B cell (primary cell): ENCODE measurements at regions not wholly inside any gene's neighbourhood (a gene's known extent, or its start where the extent isn't known, plus 50 kb on each side); places are given as distances from the start of the nearest gene placed in this dataset.
"Not testable (repeated sequence)": the region's sequence is repeated elsewhere in the genome, so short reads cannot be mapped to it uniquely, and the experiment has no call there.

Source experiments
- EZH2 ChIP-seq: IDR thresholded peaks from 2 replicates; pipeline ENCODE4 v1.6.1; 2012; ENCODE audit warnings: borderline replicate concordance, low read depth, mild to moderate bottlenecking, moderate library complexity, low read length; ENCODE audit not compliant: insufficient read depth, poor library complexity, severe bottlenecking
- TF ChIP-seq, protein P1 (sequence below): fragments of 200-600 bp; IDR thresholded peaks from one replicate; pipeline ENCODE4 v1.8.0; 2022; ENCODE audit warnings: antibody characterized with exemption, mild to moderate bottlenecking

GRCh38 chr10:46718014-46718413 is 139.1 kb downstream of the SYT15 start:
- TF ChIP-seq, protein P1, sequence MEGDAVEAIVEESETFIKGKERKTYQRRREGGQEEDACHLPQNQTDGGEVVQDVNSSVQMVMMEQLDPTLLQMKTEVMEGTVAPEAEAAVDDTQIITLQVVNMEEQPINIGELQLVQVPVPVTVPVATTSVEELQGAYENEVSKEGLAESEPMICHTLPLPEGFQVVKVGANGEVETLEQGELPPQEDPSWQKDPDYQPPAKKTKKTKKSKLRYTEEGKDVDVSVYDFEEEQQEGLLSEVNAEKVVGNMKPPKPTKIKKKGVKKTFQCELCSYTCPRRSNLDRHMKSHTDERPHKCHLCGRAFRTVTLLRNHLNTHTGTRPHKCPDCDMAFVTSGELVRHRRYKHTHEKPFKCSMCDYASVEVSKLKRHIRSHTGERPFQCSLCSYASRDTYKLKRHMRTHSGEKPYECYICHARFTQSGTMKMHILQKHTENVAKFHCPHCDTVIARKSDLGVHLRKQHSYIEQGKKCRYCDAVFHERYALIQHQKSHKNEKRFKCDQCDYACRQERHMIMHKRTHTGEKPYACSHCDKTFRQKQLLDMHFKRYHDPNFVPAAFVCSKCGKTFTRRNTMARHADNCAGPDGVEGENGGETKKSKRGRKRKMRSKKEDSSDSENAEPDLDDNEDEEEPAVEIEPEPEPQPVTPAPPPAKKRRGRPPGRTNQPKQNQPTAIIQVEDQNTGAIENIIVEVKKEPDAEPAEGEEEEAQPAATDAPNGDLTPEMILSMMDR: not testable (repeated sequence)
- not testable (repeated sequence) for TF ChIP-seq EZH2
